ENCODE measurements at regions not wholly inside any gene's neighbourhood (a gene's known extent, or its start where the extent isn't known, plus 50 kb on each side); places are given as distances from the start of the nearest gene placed in this dataset.

GRCh38 chr4:33296876-33297455, 2576.8 kb downstream of the PCDH7 start:
- DNase-seq = no peak

GRCh38 chr4:33302321-33302720, 2582.2 kb downstream of the PCDH7 start:
- peak; percentile 70 for DNase-seq

GRCh38 chr4:33306131-33306530, 2586.0 kb downstream of the PCDH7 start:
- DNase-seq = no peak

GRCh38 chr4:33316033-33316432, 2595.9 kb downstream of the PCDH7 start:
- no peak for DNase-seq

- DNase-seq = no peak
Observed at GRCh38 chr4:33316578-33316977, 2596.4 kb downstream of the PCDH7 start.

GRCh38 chr4:33323393-33323792, 2603.2 kb downstream of the PCDH7 start:
- DNase-seq = no peak

GRCh38 chr4:33334416-33334815, 2614.2 kb downstream of the PCDH7 start:
- DNase-seq = no peak

- no peak for DNase-seq
Observed at GRCh38 chr4:33339762-33340161, 2619.6 kb downstream of the PCDH7 start.

GRCh38 chr4:33340168-33340567, 2620.0 kb downstream of the PCDH7 start:
- DNase-seq = no peak

- no peak for DNase-seq
Observed at GRCh38 chr4:33349376-33349775, 2629.2 kb downstream of the PCDH7 start.

- DNase-seq = no peak
Observed at GRCh38 chr4:33357121-33357520, 2637.0 kb downstream of the PCDH7 start.

- DNase-seq = peak; percentile 68
Observed at GRCh38 chr4:33369446-33369845, 2649.3 kb downstream of the PCDH7 start.

- DNase-seq = no peak
Observed at GRCh38 chr4:33381816-33382215, 2661.6 kb downstream of the PCDH7 start.

GRCh38 chr4:33386764-33387163, 2666.6 kb downstream of the PCDH7 start:
- no peak for DNase-seq

GRCh38 chr4:33390976-33391375, 2670.8 kb downstream of the PCDH7 start:
- DNase-seq = no peak

- no peak for DNase-seq
Observed at GRCh38 chr4:33395731-33396485, 2675.7 kb downstream of the PCDH7 start.

- DNase-seq = no peak
Observed at GRCh38 chr4:33400504-33400903, 2680.3 kb downstream of the PCDH7 start.

GRCh38 chr4:33407496-33407895, 2687.3 kb downstream of the PCDH7 start:
- DNase-seq = no peak

- DNase-seq = no peak
Observed at GRCh38 chr4:33411182-33411581, 2691.0 kb downstream of the PCDH7 start.

- no peak for DNase-seq
Observed at GRCh38 chr4:33421887-33422286, 2701.7 kb downstream of the PCDH7 start.

- no peak for DNase-seq
Observed at GRCh38 chr4:33422656-33423055, 2702.5 kb downstream of the PCDH7 start.

- no peak for DNase-seq
Observed at GRCh38 chr4:33425936-33426335, 2705.8 kb downstream of the PCDH7 start.

- DNase-seq = no peak
Observed at GRCh38 chr4:33427676-33428075, 2707.5 kb downstream of the PCDH7 start.

- no peak for DNase-seq
Observed at GRCh38 chr4:33429971-33430370, 2709.8 kb downstream of the PCDH7 start.

GRCh38 chr4:33437406-33437805, 2717.2 kb downstream of the PCDH7 start:
- no peak for DNase-seq

Measured in islet precursor cell (in vitro differentiated cells).